HuH-7.5 (cell line): ENCODE measurements at regions not wholly inside any gene's neighbourhood (a gene's known extent, or its start where the extent isn't known, plus 50 kb on each side); places are given as distances from the start of the nearest gene placed in this dataset.

Experiments
- DNase-seq: peaks from one replicate; pipeline ENCODE4 v3.0.0; 2011; ENCODE audit warnings: low spot score

DNA sequence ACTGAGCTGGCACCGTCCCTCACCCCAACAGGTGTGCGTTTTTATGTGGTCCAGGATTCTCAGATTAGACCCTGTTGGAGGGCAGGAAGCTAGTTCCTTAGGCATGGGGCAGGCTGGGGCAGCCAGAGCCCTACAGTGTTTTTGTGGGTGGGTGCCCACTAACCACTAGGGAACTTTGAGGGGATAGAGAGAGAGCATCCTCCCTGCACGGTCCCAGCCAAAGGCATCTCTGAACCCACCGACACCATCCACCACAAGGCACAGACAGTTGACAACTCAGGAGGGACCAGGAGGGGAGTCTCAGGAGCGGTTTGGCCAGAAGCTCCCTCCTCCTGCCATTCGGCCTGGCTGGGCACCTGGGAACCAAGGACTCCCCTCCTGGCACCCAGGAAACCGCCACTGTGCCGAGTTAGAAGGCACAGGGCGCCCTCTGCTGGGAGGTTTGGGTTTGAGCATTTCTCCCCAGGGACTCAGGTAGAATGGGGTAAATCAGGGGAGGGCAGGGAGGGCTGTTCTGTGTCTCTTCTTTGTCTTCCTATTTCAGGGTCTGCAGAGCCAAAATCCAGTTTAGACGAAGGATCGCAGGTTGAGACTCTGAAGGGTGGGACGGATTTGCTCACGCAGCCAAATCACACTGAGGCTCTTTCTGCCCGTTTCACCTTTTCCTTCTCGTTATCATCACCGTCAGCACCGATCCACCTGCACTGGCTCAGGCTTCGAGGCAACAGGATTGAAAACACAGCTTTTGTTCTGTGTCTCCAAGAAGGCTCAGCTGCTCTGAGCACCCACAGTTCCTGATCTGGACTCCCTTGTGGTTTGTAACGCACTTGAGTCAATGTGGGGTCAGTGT is 84.8 kb upstream of the COL13A1 start:
- peak; percentile 64 for DNase-seq

- DNase-seq, result no peak
Observed at GRCh38 chr10:69718951-69719350, 82.8 kb upstream of the COL13A1 start.

DNA sequence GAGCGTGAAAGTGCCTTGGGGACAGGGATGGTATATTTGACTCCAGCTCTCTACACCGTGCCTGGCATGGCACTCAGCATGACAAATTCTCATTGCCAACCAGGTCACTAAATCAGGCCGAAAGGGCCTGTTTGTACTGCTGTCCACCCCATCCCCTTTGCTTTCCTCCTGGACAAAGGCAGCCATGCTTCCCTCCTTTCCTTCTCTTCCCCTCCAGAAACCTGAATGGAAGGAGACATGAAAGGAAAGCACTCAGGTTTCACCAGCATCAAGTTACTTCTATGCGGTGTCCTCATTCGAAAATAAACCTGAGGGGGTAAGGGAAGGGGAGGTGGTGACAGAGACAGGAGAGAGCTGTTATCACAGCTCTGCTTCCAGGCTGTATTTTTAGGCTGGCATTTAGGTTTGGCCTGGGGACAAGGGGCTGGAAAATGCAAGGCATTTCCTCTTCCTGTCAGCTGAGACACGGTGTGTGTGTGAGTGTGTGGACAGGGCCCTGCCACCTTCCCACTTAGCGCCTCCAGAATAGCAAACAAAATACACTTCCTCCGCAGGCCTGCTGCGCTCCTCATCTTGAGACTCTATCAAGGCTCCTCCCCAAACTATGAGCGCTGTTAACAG is 79.9 kb upstream of the COL13A1 start:
- no peak for DNase-seq

- DNase-seq, result no peak
Observed at GRCh38 chr10:69723653-69724052, 78.1 kb upstream of the COL13A1 start.

- no peak for DNase-seq
Observed at GRCh38 chr10:69726850-69727249, 74.9 kb upstream of the COL13A1 start.

GRCh38 chr10:69728335-69728870 is 73.3 kb upstream of the COL13A1 start:
- no peak for DNase-seq

DNA sequence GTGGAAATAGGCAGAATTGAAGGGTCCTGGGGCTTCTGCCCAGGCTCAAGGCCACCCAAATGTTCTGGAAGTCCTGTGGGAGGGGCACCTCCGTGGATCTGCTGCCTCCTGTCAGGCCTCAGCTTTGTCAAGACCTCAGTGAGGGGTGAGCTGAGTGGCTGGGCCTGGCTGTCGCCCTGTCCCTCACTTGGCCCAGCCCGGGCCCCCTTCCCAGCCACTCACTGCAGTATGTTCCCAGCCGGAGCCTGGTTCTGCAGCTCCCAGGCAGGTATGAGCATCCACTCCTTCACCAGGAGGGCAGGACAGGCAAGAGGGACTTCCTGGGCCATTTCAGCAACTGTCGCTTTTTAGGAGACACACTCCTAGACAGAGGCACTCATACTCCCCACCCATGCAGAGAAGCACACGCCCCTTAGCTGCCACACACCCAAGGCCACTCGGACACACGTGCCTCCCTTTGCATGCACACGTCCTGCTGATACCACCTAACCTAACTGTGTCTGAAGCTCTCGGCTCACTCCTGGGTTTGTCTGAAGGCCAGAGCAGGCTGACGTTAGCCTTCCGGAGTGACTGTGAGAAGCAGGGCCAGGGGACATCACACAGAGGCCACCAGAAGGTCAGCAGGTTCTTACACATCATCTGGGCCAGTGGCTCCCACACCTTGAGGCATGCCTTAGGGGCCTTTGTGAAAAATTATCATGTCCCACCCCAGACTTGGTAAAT is 72.2 kb upstream of the COL13A1 start:
- no peak for DNase-seq

GRCh38 chr10:69730251-69731156 is 71.2 kb upstream of the COL13A1 start:
- DNase-seq, result no peak

DNA sequence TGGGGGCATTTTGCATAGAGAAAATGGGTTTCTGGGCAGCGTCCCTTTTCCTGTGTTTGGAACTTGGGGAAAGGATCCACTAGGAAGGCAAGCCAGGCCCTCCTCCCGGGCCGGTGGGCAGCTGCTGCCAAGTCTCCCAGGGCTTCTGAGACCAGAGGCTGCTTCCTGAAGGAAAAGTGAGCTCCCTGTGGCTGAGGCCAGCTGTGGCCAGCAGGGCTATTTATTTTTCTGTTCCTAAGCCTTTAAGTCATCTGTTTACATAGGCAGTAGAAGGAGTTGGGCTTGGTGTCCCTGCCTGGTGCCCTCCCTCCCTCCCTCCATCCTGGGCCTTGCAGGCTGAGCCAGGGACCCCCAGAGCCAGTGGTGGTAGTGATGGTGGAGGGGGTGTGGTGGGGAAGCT is 70.5 kb upstream of the COL13A1 start:
- DNase-seq, result no peak

DNA sequence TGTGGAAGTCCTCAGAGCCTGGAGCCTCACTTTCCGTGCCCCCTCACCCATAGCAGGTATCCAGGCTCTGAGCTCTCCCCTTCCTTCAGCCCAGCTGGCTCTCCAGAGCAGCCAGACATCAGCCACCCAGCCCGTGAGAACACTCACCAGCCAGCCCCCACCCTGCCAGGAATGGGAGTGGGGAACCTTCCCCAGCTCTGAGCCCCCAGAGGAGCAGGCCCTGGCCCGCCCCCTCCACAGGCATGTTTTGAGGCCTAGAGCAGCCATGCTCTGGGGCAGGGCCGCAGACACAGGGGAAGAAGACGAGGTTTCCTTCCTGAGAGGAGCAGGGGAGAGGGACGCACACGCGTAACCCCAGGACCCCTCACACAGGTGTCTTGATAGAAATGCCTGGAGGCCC is 70.0 kb upstream of the COL13A1 start:
- no peak for DNase-seq

DNA sequence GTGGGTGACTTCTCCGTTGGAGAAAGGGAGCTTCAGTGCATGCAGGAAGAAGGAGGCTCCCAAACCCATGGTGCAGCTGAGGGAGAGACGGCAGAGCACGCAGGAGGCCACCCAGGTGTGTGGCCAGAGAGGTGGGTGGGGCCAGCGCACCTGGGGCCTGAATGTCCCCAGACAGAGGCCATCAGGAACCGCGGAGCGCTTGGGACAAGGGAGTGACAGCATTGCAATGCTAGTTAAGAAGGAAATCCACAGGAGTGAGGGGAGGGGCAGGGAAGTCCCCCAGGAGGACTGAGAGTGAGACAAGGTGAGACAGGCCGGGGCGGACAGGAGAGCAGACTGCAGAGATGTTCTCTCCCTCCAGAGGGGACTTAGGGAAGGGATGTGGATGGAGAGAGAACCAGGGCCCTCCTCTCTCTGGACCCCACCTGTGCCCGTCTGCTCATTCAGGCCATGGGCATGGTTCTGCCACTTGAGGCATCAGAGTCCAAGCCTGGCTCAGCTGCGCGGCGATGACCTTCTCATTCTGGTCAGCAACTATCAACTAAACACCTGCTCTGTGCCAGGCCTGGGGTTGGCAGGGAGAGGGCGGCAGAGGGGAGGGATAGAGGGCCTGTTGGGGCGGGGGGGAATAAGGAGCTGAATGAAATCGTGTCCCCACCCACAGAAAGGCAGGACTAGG is 69.4 kb upstream of the COL13A1 start:
- DNase-seq, result no peak

DNA sequence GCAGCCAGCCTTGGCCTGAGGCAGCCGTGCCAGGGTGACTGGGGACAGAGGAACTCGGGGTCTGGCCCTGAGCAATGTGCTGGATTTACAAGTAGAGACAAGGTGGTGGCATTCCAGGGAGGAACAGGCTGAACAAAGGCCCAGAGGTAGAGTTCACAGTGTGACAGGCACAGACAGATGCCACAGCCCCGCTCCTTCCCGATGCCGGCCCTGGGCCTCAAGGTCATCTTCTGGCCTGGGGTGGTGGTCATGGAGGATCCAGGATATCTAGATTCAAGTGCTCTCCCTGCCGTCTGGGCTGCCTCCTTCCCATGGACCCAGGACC is 68.9 kb upstream of the COL13A1 start:
- DNase-seq, result no peak

- no peak for DNase-seq
Observed at GRCh38 chr10:69733791-69734261, 67.9 kb upstream of the COL13A1 start.

DNA sequence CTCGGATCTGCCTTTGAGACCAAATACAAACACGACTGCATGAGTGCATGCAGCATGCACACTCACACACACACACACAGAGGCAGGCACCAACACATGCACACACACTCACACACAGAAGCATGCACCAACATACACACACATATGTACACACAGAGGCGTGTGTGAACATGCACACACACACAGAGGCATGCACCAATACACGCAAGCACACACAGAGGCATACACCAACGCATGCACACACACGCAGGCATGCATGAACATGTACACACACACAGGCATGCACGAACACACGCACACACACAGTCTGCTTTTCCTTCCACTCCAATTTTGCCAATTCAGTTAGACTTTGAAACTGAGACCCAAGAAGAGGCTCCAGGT is 67.3 kb upstream of the COL13A1 start:
- no peak for DNase-seq

DNA sequence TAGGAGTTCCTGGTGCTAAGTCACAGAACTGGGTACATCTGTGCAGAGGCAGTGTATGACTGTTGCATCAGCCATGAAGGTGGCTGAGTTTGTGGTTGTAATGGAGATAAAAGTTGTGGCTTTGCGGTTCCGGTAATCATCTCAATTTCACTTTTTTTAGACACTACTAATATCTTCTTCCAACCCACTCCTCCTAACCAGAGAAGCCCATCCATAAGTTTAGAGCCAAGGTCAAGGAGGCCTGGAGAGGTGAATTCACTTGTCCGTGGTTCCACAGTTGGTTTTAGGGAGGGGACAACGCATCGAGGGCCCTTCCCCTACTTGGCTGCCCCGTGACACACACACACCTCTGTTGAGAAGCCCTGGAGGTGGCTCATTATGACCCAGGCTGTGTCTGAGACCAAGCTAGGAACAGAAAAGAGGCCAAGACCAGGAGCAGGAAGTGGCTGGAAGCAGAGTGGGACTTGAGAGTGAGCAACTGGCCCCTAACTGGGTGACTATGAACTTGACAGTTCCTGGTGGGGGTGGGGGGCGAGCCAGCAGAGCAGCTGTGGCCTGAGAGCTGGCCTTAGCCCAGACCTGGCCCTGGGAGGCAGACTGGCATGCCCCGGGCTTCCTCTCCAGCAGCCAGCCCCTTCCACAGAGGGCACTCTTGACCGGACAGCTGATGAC is 66.8 kb upstream of the COL13A1 start:
- no peak for DNase-seq

DNA sequence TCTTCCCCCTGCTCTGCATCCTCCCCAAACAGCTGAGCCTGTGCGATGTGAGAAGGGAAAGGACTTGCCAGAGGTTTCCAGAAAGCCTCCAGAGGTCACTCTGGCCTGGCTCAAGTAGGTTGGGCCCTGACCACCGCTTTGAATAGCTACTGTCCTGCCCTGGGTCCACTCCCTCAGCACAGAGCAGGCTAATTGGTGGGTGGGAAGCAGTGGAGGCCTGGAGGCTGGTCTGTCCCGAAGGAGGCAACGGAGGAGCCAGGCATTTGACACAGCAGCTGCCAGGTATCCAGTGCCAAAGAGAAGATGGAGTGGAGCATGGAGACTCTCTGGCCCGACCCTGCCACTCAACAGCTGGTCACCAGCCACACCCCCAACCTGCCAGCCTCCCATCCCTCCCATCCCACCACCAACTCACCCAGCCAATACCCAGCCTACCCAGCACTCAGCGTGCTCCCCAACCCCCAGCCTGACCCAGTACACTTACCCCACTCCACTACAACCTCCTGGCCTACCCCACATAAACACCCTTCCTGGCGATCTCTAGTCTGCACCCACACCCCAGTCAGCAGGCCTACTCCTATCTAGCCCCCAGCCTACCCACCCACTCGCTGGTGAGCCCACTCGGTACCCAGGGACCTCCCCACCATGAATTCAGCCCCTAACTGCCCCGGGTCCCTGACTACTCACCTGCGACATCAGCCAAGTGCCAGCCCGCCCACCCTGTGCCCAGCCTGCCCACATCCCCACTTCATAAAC is 64.6 kb upstream of the COL13A1 start:
- DNase-seq, result no peak

DNA sequence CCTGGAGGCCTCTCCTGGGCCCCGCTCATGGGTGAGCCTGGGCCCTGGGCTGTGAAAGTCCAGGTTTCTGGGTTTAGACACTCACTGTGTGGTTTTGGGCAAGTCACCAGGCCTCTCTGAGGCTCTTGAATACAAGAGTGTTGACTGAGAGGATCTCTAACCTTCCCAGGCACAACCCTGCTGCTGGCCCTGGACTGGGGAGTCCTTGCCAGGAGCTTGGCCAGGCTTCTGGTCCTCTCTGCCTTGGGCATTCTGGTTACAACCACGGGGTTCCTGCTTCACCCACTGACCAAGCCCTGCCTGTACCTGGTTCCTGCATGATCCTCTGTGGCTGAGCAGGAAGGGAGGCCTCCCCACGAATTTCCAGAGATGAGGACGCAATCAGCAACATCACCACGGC is 63.6 kb upstream of the COL13A1 start:
- DNase-seq, result no peak

DNA sequence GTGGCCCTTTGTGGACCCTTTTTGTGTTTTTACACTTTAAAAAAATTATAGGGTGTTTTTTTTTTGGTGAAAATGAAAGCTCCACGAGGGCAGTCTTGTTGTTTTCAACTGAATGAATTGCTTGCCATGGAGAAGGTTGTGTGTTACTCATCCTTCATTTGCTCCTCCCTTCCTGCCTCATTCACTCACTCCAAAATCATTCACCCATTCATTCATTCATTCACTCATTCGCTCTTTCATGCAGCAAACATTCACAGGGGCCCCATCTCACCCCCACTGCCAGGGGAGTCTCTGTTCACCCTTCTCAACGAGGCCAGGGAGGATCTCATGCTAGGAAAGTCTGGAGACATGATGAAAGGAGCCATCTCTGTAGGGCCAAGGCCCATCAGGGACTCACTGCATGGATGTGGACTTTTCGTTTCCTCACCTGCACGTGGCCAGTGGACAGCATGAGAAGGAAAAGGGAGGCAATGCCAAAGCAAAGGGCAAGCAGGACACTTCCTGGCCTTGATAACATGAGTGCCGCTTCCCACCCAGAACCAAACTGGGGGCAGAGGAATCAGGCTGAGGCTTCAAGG is 62.8 kb upstream of the COL13A1 start:
- DNase-seq, result no peak

GRCh38 chr10:69739634-69740033 is 62.1 kb upstream of the COL13A1 start:
- no peak for DNase-seq

DNA sequence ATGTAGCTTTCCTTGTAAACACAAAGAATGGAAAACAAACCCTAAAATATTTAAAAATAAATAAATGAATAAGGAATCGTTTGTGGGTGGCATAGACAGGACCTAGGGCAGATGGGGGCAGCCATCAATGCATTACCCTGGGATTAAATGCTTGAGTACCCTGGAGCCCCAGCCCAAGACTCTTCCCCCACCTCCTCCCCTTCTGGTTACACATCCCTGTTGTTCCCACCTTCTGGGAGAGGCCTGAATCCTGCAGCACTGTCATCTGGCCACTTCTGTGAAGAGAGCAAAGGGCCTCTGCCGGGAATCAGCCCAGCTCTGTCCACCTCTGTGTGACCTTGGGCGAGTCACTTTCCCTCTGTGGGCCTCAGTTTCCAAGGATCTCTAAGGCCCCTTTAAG is 61.6 kb upstream of the COL13A1 start:
- DNase-seq, result no peak
